HCT116 (cell line): ENCODE measurements at regions not wholly inside any gene's neighbourhood (a gene's known extent, or its start where the extent isn't known, plus 50 kb on each side); places are given as distances from the start of the nearest gene placed in this dataset.

Source experiments
- ATAC-seq: fragments of 200-7000 bp; cut with Tn5 transposase; 2 replicates; pipeline ENCODE4 v1.9.1; 2020; ENCODE audit warnings: mild to moderate bottlenecking, moderate library complexity
- BruUV-seq: library from RNA; stranded (reverse); fragments of 400-500 nt; replicated peaks from 2 replicates; lab custom pipeline; 2021; lab: Mats Ljungman, UMichigan
- CTCF ChIA-PET: fragments of 300-600 bp; sonication (Branson Sonifier 250); formaldehyde crosslinking; loops from one replicate; lab custom pipeline; 2021; ENCODE audit warnings: antibody characterized with exemption; lab: Charles Lee
- POLR2A ChIA-PET: fragments of 300-600, 350-600 bp; sonication (Branson Sonifier 250); formaldehyde crosslinking; loops from one replicate; lab custom pipeline; 2021; ENCODE audit warnings: antibody characterized with exemption; lab: Charles Lee
- RAD21 ChIA-PET, 2 experiments: fragments of 300-600 bp; sonication (Branson Sonifier 250); formaldehyde crosslinking; loops; one replicate each; lab custom pipeline; 2023; ENCODE audit warnings: low total read pairs in 2 of 2; ENCODE audit not compliant: uncharacterized antibody in 2 of 2, unreplicated experiment in 2 of 2, low non-redundant PET in 1 of 2; lab: Charles Lee
- DNase-seq: peaks from one replicate; pipeline ENCODE4 v3.0.0-alpha.2; 2010; ENCODE audit warnings: low read depth, low spot score
- H2AFZ ChIP-seq: fragments of 200-600 bp; shearing (Covaris generic), sonication (generic); 2 replicates; pipeline ENCODE4 v1.6.1; 2017; ENCODE audit warnings: low read depth, mixed run types, mixed read lengths, antibody characterized with exemption, low read length; ENCODE audit not compliant: poor library complexity, severe bottlenecking
- H3K27ac ChIP-seq: 2 replicates; pipeline ENCODE4 v1.5.1; 2012; ENCODE audit warnings: low read depth, low read length
- H3K27me3 ChIP-seq: fragments of 200-600 bp; sonication (generic); 2 replicates; pipeline ENCODE4 v1.6.1; 2016; ENCODE audit warnings: mixed run types, low read length, mixed read lengths; ENCODE audit not compliant: insufficient read depth
- H3K36me3 ChIP-seq, 2 experiments: fragments of 200-500 bp in 1 of 2; fragments of 200-600 bp in 1 of 2; sonication (Bioruptor generic) in 1 of 2; sonication (generic) in 1 of 2; 2 replicates each; pipeline versions ENCODE4 v1.5.1 to v1.6.1; 2014 to 2016; ENCODE audit warnings: low read length in 2 of 2, inconsistent platforms in 1 of 2, mixed read lengths in 1 of 2, mixed run types in 1 of 2; ENCODE audit not compliant: insufficient read depth in 2 of 2, control insufficient read depth in 1 of 2
- H3K4me1 ChIP-seq, 2 experiments: fragments of 200-600 bp in 1 of 2; sonication (generic) in 1 of 2; 2 replicates each; pipeline versions ENCODE4 v1.5.1 to v1.6.1; 2012 to 2017; ENCODE audit warnings: low read length in 2 of 2, inconsistent platforms in 1 of 2, mild to moderate bottlenecking in 1 of 2, mixed read lengths in 1 of 2, mixed run types in 1 of 2, moderate library complexity in 1 of 2; ENCODE audit not compliant: insufficient read depth in 2 of 2, control insufficient read depth in 1 of 2
- H3K4me2 ChIP-seq: fragments of 200-600 bp; sonication (generic); 2 replicates; pipeline ENCODE4 v1.6.1; 2017; ENCODE audit warnings: mixed run types, low read length, mixed read lengths
- H3K4me3 ChIP-seq, 2 experiments: fragments of 200-600 bp in 1 of 2; sonication (generic) in 1 of 2; replicated peaks in 1 of 2; 2 replicates each; pipeline ENCODE4 v1.5.1; 2011 to 2016; ENCODE audit warnings: low read length in 2 of 2, control low read depth in 1 of 2, low read depth in 1 of 2, mild to moderate bottlenecking in 1 of 2, mixed read lengths in 1 of 2, mixed run types in 1 of 2
- H3K79me2 ChIP-seq: fragments of 200-600 bp; sonication (generic); 2 replicates; pipeline ENCODE4 v1.6.1; 2017; ENCODE audit warnings: mild to moderate bottlenecking, mixed run types, low read length, moderate library complexity, mixed read lengths; ENCODE audit not compliant: insufficient read depth
- H3K9ac ChIP-seq: fragments of 200-600 bp; sonication (generic); 2 replicates; pipeline ENCODE4 v1.6.1; 2016; ENCODE audit warnings: low read length, mixed read lengths
- H3K9me2 ChIP-seq: fragments of 200-600 bp; sonication (generic), shearing (Covaris generic); 2 replicates; pipeline ENCODE4 v1.6.1; 2017; ENCODE audit warnings: mixed run types, mild to moderate bottlenecking, moderate library complexity; ENCODE audit not compliant: insufficient read depth
- H3K9me3 ChIP-seq, 2 experiments: fragments of 200-500 bp in 1 of 2; fragments of 200-600 bp in 1 of 2; sonication (Bioruptor generic) in 1 of 2; sonication (generic) in 1 of 2; 2 replicates each; pipeline ENCODE4 v1.6.1; 2014 to 2017; ENCODE audit warnings: low read length in 2 of 2, mixed read lengths in 2 of 2, inconsistent platforms in 1 of 2, low read depth in 1 of 2, mild to moderate bottlenecking in 1 of 2, mixed run types in 1 of 2, moderate library complexity in 1 of 2; ENCODE audit not compliant: control insufficient read depth in 1 of 2, insufficient read depth in 1 of 2
- H4K20me1 ChIP-seq: fragments of 200-600 bp; sonication (generic), shearing (Covaris generic); 2 replicates; pipeline ENCODE4 v1.6.1; 2017; ENCODE audit warnings: mixed run types, mild to moderate bottlenecking, moderate library complexity; ENCODE audit not compliant: insufficient read depth
- CEBPB ChIP-seq: IDR thresholded peaks from 2 replicates; pipeline ENCODE4 v1.6.1; 2012; ENCODE audit warnings: low read depth
- EGR1 ChIP-seq: IDR thresholded peaks from 2 replicates; pipeline ENCODE4 v1.6.1; 2012; ENCODE audit warnings: low read depth
- EZH2 ChIP-seq: fragments of 200-600 bp; sonication (generic); IDR thresholded peaks from 2 replicates; pipeline ENCODE4 v1.6.1; 2017; ENCODE audit warnings: antibody characterized with exemption, mixed run types
- EZH2phosphoT487 ChIP-seq: fragments of 200-600 bp; IDR thresholded peaks from 2 replicates; pipeline ENCODE4 v1.6.1; 2018; ENCODE audit warnings: antibody characterized with exemption, borderline replicate concordance
- POLR2AphosphoS5 ChIP-seq: IDR thresholded peaks from 2 replicates; pipeline ENCODE4 v1.6.1; 2011; ENCODE audit warnings: mild to moderate bottlenecking, low read depth, low read length, moderate library complexity
- RAD21 ChIP-seq: IDR thresholded peaks from 2 replicates; pipeline ENCODE4 v1.6.1; 2012; ENCODE audit warnings: low read depth, mild to moderate bottlenecking
- SP1 ChIP-seq: IDR thresholded peaks from 2 replicates; pipeline ENCODE4 v1.6.1; 2012; ENCODE audit warnings: low read depth
- TCF7L2 ChIP-seq: IDR thresholded peaks from 2 replicates; pipeline ENCODE4 v1.7.0; 2011; ENCODE audit warnings: borderline replicate concordance, inconsistent platforms; ENCODE audit not compliant: insufficient read depth, insufficient read length; ENCODE audit errors: extremely low read depth
- YY1 ChIP-seq: IDR thresholded peaks from 2 replicates; pipeline ENCODE4 v1.6.1; 2011; ENCODE audit warnings: low read length, low read depth, moderate library complexity, mild to moderate bottlenecking; ENCODE audit not compliant: insufficient replicate concordance; ENCODE audit errors: extremely low read depth
- ZFX ChIP-seq: fragments of 450-650 bp; IDR thresholded peaks from 2 replicates; pipeline ENCODE4 v1.6.1; 2017
- ZNF274 ChIP-seq: fragments of 200-500 bp; sonication (Bioruptor generic); IDR thresholded peaks from 2 replicates; pipeline ENCODE4 v1.6.1; 2014; ENCODE audit warnings: mild to moderate bottlenecking, low read depth, low read length, inconsistent platforms
- intact Hi-C: fragments of 100-400 bp; cut with micrococcal nuclease; formaldehyde crosslinking; loops from 2 replicates; pipeline ENCODE4 v1.10.0; 2022
- TF ChIP-seq, protein P1 (sequence below): IDR thresholded peaks from 2 replicates; pipeline ENCODE4 v1.6.1; 2011; ENCODE audit warnings: mild to moderate bottlenecking, low read length, moderate library complexity; ENCODE audit not compliant: insufficient replicate concordance; ENCODE audit errors: extremely low read depth
- TF ChIP-seq, protein P2 (sequence below): IDR thresholded peaks from 2 replicates; pipeline ENCODE4 v1.6.1; 2012
- TF ChIP-seq, protein P3 (sequence below), 3 experiments: fragments of 200-600 bp in 1 of 3; sonication (generic) in 1 of 3; IDR thresholded peaks in 2 of 3; conservative IDR thresholded peaks in 1 of 3; 2 replicates each; pipeline ENCODE4 v1.5.1; 2012 to 2017; ENCODE audit warnings: low read depth in 2 of 3, low read length in 2 of 3, antibody characterized with exemption in 1 of 3, borderline replicate concordance in 1 of 3, control low read depth in 1 of 3, mild to moderate bottlenecking in 1 of 3, mixed read lengths in 1 of 3, mixed run types in 1 of 3, moderate library complexity in 1 of 3; ENCODE audit not compliant: insufficient read depth in 1 of 3
- TF ChIP-seq, protein P4 (sequence below): IDR thresholded peaks from 2 replicates; pipeline ENCODE4 v1.6.1; 2012; ENCODE audit warnings: low read depth
- TF ChIP-seq, protein P5 (sequence below): IDR thresholded peaks from 2 replicates; pipeline ENCODE4 v1.6.1; 2012

DNA sequence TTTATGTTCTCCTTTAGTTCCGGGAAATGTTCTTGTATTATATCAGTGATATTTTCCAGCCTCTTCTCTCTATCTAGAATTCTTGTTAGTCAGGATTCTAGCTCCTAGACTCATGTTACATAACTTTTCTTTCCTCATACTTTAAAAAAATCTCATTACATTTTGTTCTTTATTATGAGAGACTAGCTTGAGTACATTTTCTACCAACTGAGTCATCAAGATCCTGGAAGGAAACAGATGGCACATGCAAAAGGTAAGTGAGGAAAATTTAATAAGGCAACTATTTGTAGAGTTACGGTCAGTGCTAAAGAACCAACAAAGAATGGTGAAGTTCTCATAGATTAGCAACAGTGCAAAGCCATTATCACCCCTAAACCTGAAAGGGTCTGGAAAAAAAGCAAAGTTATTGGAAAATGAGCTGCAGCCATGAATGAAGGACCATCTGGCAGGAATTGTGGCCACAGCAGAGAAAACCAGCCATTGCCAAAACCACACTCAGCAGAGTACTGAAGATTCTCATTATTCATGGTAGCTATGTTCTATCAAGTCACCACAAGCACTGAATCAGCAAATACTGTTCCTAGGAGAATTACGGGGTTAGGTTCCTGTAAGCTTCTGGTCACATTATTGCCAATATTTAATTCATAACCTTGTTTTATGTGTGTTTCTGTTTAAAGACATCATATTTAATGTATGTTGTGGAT, 98.3 kb upstream of the C7orf33 start:
- H3K27ac ChIP-seq = no peak overlapping the region
- POLR2A ChIA-PET = no interaction called here

More for the DNA sequence above, 98.3 kb upstream of the C7orf33 start:
- Histone ChIP-seq H4K20me1 (no peaks in the 10 kb centered on the region), H3K79me2 (no peaks in the 10 kb centered on the region), H3K9me2 (no peaks in the 10 kb centered on the region), H3K4me1 (no peaks in the 10 kb centered on the region), H3K9ac (no peak overlapping the region), H3K9me3 (no peaks in the 10 kb centered on the region; a peak in 1 of 4 replicates), H3K36me3 (no peaks in the 10 kb centered on the region), H3K27me3 (no peaks in the 10 kb centered on the region), H2AFZ (no peak overlapping the region), H3K4me2 (no peak overlapping the region), H3K4me3 (no peak overlapping the region)
- no TSS peak for BruUV-seq
- ChIA-PET RAD21 (no interaction called here), CTCF (no interaction called here)
- intact Hi-C loops = no loop called here
- TF ChIP-seq, protein P1, sequence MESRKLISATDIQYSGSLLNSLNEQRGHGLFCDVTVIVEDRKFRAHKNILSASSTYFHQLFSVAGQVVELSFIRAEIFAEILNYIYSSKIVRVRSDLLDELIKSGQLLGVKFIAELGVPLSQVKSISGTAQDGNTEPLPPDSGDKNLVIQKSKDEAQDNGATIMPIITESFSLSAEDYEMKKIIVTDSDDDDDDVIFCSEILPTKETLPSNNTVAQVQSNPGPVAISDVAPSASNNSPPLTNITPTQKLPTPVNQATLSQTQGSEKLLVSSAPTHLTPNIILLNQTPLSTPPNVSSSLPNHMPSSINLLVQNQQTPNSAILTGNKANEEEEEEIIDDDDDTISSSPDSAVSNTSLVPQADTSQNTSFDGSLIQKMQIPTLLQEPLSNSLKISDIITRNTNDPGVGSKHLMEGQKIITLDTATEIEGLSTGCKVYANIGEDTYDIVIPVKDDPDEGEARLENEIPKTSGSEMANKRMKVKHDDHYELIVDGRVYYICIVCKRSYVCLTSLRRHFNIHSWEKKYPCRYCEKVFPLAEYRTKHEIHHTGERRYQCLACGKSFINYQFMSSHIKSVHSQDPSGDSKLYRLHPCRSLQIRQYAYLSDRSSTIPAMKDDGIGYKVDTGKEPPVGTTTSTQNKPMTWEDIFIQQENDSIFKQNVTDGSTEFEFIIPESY = no peak
- TF ChIP-seq ZFX = no peak
- TF ChIP-seq, protein P2, sequence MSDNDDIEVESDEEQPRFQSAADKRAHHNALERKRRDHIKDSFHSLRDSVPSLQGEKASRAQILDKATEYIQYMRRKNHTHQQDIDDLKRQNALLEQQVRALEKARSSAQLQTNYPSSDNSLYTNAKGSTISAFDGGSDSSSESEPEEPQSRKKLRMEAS = no peak
- no peak for TF ChIP-seq POLR2AphosphoS5
- TF ChIP-seq TCF7L2 = no peak
- no peak for TF ChIP-seq CEBPB
- TF ChIP-seq, protein P3, sequence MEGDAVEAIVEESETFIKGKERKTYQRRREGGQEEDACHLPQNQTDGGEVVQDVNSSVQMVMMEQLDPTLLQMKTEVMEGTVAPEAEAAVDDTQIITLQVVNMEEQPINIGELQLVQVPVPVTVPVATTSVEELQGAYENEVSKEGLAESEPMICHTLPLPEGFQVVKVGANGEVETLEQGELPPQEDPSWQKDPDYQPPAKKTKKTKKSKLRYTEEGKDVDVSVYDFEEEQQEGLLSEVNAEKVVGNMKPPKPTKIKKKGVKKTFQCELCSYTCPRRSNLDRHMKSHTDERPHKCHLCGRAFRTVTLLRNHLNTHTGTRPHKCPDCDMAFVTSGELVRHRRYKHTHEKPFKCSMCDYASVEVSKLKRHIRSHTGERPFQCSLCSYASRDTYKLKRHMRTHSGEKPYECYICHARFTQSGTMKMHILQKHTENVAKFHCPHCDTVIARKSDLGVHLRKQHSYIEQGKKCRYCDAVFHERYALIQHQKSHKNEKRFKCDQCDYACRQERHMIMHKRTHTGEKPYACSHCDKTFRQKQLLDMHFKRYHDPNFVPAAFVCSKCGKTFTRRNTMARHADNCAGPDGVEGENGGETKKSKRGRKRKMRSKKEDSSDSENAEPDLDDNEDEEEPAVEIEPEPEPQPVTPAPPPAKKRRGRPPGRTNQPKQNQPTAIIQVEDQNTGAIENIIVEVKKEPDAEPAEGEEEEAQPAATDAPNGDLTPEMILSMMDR (IDR thresholded peaks at IDR 0.05 in 2 of 3, conservative IDR thresholded peaks at IDR 0.05 in 1 of 3; ENCODE audit: borderline replicate concordance in 1 of 3, insufficient read depth in 1 of 3, low read depth in 2 of 3, low read length in 2 of 3) = no peak
- no peak for TF ChIP-seq ZNF274
- TF ChIP-seq, protein P4, sequence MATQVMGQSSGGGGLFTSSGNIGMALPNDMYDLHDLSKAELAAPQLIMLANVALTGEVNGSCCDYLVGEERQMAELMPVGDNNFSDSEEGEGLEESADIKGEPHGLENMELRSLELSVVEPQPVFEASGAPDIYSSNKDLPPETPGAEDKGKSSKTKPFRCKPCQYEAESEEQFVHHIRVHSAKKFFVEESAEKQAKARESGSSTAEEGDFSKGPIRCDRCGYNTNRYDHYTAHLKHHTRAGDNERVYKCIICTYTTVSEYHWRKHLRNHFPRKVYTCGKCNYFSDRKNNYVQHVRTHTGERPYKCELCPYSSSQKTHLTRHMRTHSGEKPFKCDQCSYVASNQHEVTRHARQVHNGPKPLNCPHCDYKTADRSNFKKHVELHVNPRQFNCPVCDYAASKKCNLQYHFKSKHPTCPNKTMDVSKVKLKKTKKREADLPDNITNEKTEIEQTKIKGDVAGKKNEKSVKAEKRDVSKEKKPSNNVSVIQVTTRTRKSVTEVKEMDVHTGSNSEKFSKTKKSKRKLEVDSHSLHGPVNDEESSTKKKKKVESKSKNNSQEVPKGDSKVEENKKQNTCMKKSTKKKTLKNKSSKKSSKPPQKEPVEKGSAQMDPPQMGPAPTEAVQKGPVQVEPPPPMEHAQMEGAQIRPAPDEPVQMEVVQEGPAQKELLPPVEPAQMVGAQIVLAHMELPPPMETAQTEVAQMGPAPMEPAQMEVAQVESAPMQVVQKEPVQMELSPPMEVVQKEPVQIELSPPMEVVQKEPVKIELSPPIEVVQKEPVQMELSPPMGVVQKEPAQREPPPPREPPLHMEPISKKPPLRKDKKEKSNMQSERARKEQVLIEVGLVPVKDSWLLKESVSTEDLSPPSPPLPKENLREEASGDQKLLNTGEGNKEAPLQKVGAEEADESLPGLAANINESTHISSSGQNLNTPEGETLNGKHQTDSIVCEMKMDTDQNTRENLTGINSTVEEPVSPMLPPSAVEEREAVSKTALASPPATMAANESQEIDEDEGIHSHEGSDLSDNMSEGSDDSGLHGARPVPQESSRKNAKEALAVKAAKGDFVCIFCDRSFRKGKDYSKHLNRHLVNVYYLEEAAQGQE = no peak
- no peak for TF ChIP-seq SP1
- no peak for TF ChIP-seq EZH2phosphoT487
- TF ChIP-seq, protein P5, sequence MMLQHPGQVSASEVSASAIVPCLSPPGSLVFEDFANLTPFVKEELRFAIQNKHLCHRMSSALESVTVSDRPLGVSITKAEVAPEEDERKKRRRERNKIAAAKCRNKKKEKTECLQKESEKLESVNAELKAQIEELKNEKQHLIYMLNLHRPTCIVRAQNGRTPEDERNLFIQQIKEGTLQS = no peak
- no peak for TF ChIP-seq YY1
- TF ChIP-seq RAD21 = no peak
- no peak for TF ChIP-seq EGR1
- no peak for TF ChIP-seq EZH2
- ATAC-seq = no peak
- DNase-seq = no peak
